Loucy (cell line): ENCODE measurements at regions not wholly inside any gene's neighbourhood (a gene's known extent, or its start where the extent isn't known, plus 50 kb on each side); places are given as distances from the start of the nearest gene placed in this dataset.

ENCODE experiments used
- H2AFZ ChIP-seq: fragments of 200-600 bp; sonication (generic); 2 replicates; pipeline ENCODE4 v1.6.0; 2016; ENCODE audit warnings: antibody characterized with exemption, mild to moderate bottlenecking, low read length, moderate library complexity
- H3F3A ChIP-seq: fragments of 200-600 bp; 2 replicates; pipeline ENCODE4 v1.6.0; 2016; ENCODE audit warnings: antibody characterized with exemption, low read depth, mild to moderate bottlenecking
- H3K27me3 ChIP-seq: fragments of 200-600 bp; sonication (generic); 2 replicates; pipeline ENCODE4 v1.6.1; 2014; ENCODE audit warnings: low read length, mild to moderate bottlenecking; ENCODE audit not compliant: insufficient read depth, poor library complexity, severe bottlenecking
- H3K36me3 ChIP-seq: fragments of 200-600 bp; sonication (generic); 2 replicates; pipeline ENCODE4 v1.6.1; 2016; ENCODE audit warnings: low read length; ENCODE audit not compliant: insufficient read depth
- H3K4me1 ChIP-seq: fragments of 200-600 bp; sonication (generic); 2 replicates; pipeline ENCODE4 v1.5.1; 2014; ENCODE audit warnings: low read length, mild to moderate bottlenecking; ENCODE audit not compliant: insufficient read depth, poor library complexity, severe bottlenecking
- H3K4me2 ChIP-seq: fragments of 200-600 bp; sonication (generic); 2 replicates; pipeline ENCODE4 v1.6.0; 2014; ENCODE audit warnings: antibody characterized with exemption, low read length, low read depth, mild to moderate bottlenecking; ENCODE audit not compliant: poor library complexity, severe bottlenecking
- H3K4me3 ChIP-seq: fragments of 200-600 bp; sonication (generic); 2 replicates; pipeline ENCODE4 v1.5.1; 2014; ENCODE audit warnings: low read length, mild to moderate bottlenecking, mixed read lengths; ENCODE audit not compliant: poor library complexity, severe bottlenecking
- H3K79me2 ChIP-seq: fragments of 200-600 bp; sonication (generic); 2 replicates; pipeline ENCODE4 v1.6.1; 2014; ENCODE audit warnings: low read length; ENCODE audit not compliant: insufficient read depth
- H3K9ac ChIP-seq: fragments of 200-600 bp; sonication (generic); 2 replicates; pipeline ENCODE4 v1.6.0; 2014; ENCODE audit warnings: mild to moderate bottlenecking, low read depth, low read length, moderate library complexity; ENCODE audit not compliant: poor library complexity, severe bottlenecking
- H3K9me2 ChIP-seq: fragments of 200-600 bp; sonication (generic); replicated peaks from 2 replicates; pipeline ENCODE4 v1.6.1; 2016; ENCODE audit warnings: low read depth, low read length, mixed read lengths
- H3K9me3 ChIP-seq: fragments of 200-600 bp; sonication (generic); 2 replicates; pipeline ENCODE4 v1.6.1; 2014; ENCODE audit warnings: mild to moderate bottlenecking, antibody characterized with exemption, low read length, low read depth; ENCODE audit not compliant: insufficient read depth
- H4K20me1 ChIP-seq: fragments of 200-600 bp; sonication (generic); 2 replicates; pipeline ENCODE4 v1.6.0; 2014; ENCODE audit warnings: antibody characterized with exemption, low read length, mild to moderate bottlenecking; ENCODE audit not compliant: insufficient read depth, poor library complexity, severe bottlenecking
- CTCF ChIP-seq: fragments of 200-600 bp; sonication (generic); conservative IDR thresholded peaks from 2 replicates; pipeline ENCODE4 v1.5.1; 2014; ENCODE audit warnings: mild to moderate bottlenecking, antibody characterized with exemption, low read length
- EZH2phosphoT487 ChIP-seq: fragments of 200-600 bp; IDR thresholded peaks from 2 replicates; pipeline ENCODE4 v1.6.1; 2018; ENCODE audit warnings: antibody characterized with exemption, mild to moderate bottlenecking, moderate library complexity, borderline replicate concordance

GRCh38 chr6:139429580-139430145, 55.2 kb upstream of the CITED2 start:
- H4K20me1 ChIP-seq = no peaks in the 10 kb centered on the region
- H3K4me1 ChIP-seq = no peaks in the 10 kb centered on the region
- no peaks in the 10 kb centered on the region for H3K9me2 ChIP-seq
- H3K4me3 ChIP-seq = no peak overlapping the region
- no peaks in the 10 kb centered on the region for H3F3A ChIP-seq
- no peaks in the 10 kb centered on the region for H3K9me3 ChIP-seq
- no peak overlapping the region for H3K4me2 ChIP-seq
- H3K36me3 ChIP-seq = no peaks in the 10 kb centered on the region
- no peak for TF ChIP-seq CTCF
- no peaks in the 10 kb centered on the region for H3K79me2 ChIP-seq
- H2AFZ ChIP-seq = no peak overlapping the region
- no peak overlapping the region for H3K9ac ChIP-seq
- H3K27me3 ChIP-seq = no peaks in the 10 kb centered on the region

GRCh38 chr6:139427199-139427598, 52.8 kb upstream of the CITED2 start:
- Histone ChIP-seq H3K27me3 (no peaks in the 10 kb centered on the region), H3K4me2 (no peak overlapping the region), H3K9ac (no peak overlapping the region), H3K4me3 (no peak overlapping the region), H3K4me1 (no peaks in the 10 kb centered on the region), H3K9me2 (no peaks in the 10 kb centered on the region), H2AFZ (no peak overlapping the region), H3K9me3 (no peaks in the 10 kb centered on the region), H4K20me1 (no peaks in the 10 kb centered on the region), H3F3A (no peaks in the 10 kb centered on the region), H3K79me2 (no peaks in the 10 kb centered on the region), H3K36me3 (no peaks in the 10 kb centered on the region)
- no peak for TF ChIP-seq EZH2phosphoT487
- no peak for TF ChIP-seq CTCF

- H3K9ac ChIP-seq = no peak overlapping the region
- no peak overlapping the region for H2AFZ ChIP-seq
- no peaks in the 10 kb centered on the region for H3K79me2 ChIP-seq
- no peaks in the 10 kb centered on the region for H3K27me3 ChIP-seq
- no peaks in the 10 kb centered on the region for H3K4me1 ChIP-seq
- no peaks in the 10 kb centered on the region for H3F3A ChIP-seq
- H3K4me2 ChIP-seq = no peak overlapping the region
- no peaks in the 10 kb centered on the region for H3K9me3 ChIP-seq
- TF ChIP-seq EZH2phosphoT487 (no peak), CTCF (no peak)
- no peaks in the 10 kb centered on the region for H3K36me3 ChIP-seq
- H3K4me3 ChIP-seq = no peak overlapping the region
- H3K9me2 ChIP-seq = no peaks in the 10 kb centered on the region
- H4K20me1 ChIP-seq = no peaks in the 10 kb centered on the region
Measured at GRCh38 chr6:139426795-139427194, 52.3 kb upstream of the CITED2 start.
